GM12878 (cell line): ENCODE measurements at regions not wholly inside any gene's neighbourhood (a gene's known extent, or its start where the extent isn't known, plus 50 kb on each side); places are given as distances from the start of the nearest gene placed in this dataset.

Experiments
- CHD2 ChIP-seq: IDR thresholded peaks from 2 replicates; pipeline ENCODE4 v1.6.1; 2011; ENCODE audit warnings: low read depth, low read length, improper control_type of control experiment, borderline replicate concordance
- IKZF1 ChIP-seq: fragments of 450-650 bp; conservative IDR thresholded peaks from 2 replicates; pipeline ENCODE4 v1.6.1; 2017; ENCODE audit warnings: antibody characterized with exemption, mild to moderate bottlenecking
- SMAD1 ChIP-seq: fragments of 450-650 bp; IDR thresholded peaks from 2 replicates; pipeline ENCODE4 v1.6.1; 2018; ENCODE audit warnings: mild to moderate bottlenecking, low read depth; ENCODE audit not compliant: partially characterized antibody
- TF ChIP-seq, protein P1 (sequence below): fragments of 450-650 bp; IDR thresholded peaks from 2 replicates; pipeline ENCODE4 v1.6.1; 2017; ENCODE audit warnings: mild to moderate bottlenecking, moderate library complexity
- TF ChIP-seq, protein P2 (sequence below): IDR thresholded peaks from 2 replicates; pipeline ENCODE4 v1.6.1; 2012; ENCODE audit warnings: low read depth, low read length, improper control_type of control experiment
- TF ChIP-seq, protein P3 (sequence below): fragments of 450-650 bp; IDR thresholded peaks from 2 replicates; pipeline ENCODE4 v1.6.1; 2017; ENCODE audit warnings: mild to moderate bottlenecking, low read depth, inconsistent platforms; ENCODE audit not compliant: poor library complexity, severe bottlenecking

DNA sequence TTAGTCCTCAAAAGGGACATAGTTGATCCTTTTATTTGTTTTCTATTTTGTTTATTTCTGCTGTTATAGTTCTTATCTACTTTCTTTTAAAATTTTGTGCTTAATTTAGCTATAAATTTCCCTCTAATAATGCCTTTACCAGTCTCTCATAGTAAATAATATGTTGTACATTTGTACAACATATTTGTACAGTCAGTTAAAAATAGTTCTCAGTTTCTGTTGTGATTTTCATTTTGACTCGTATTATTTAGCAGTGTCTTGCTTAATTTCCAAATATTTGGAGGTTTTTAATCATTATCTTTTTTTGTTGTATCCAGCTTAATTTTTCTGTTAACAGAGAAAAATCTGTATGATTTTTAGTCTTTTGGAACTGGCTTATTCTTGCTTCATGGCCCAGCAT lies 443.6 kb upstream of the TRIB2 start (continued):
- TF ChIP-seq, protein P1, sequence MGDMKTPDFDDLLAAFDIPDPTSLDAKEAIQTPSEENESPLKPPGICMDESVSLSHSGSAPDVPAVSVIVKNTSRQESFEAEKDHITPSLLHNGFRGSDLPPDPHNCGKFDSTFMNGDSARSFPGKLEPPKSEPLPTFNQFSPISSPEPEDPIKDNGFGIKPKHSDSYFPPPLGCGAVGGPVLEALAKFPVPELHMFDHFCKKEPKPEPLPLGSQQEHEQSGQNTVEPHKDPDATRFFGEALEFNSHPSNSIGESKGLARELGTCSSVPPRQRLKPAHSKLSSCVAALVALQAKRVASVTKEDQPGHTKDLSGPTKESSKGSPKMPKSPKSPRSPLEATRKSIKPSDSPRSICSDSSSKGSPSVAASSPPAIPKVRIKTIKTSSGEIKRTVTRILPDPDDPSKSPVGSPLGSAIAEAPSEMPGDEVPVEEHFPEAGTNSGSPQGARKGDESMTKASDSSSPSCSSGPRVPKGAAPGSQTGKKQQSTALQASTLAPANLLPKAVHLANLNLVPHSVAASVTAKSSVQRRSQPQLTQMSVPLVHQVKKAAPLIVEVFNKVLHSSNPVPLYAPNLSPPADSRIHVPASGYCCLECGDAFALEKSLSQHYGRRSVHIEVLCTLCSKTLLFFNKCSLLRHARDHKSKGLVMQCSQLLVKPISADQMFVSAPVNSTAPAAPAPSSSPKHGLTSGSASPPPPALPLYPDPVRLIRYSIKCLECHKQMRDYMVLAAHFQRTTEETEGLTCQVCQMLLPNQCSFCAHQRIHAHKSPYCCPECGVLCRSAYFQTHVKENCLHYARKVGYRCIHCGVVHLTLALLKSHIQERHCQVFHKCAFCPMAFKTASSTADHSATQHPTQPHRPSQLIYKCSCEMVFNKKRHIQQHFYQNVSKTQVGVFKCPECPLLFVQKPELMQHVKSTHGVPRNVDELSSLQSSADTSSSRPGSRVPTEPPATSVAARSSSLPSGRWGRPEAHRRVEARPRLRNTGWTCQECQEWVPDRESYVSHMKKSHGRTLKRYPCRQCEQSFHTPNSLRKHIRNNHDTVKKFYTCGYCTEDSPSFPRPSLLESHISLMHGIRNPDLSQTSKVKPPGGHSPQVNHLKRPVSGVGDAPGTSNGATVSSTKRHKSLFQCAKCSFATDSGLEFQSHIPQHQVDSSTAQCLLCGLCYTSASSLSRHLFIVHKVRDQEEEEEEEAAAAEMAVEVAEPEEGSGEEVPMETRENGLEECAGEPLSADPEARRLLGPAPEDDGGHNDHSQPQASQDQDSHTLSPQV, result no peak
- TF ChIP-seq SMAD1, result no peak
- no peak for TF ChIP-seq CHD2
- TF ChIP-seq, protein P2, sequence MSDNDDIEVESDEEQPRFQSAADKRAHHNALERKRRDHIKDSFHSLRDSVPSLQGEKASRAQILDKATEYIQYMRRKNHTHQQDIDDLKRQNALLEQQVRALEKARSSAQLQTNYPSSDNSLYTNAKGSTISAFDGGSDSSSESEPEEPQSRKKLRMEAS, result no peak
- no peak for TF ChIP-seq IKZF1
- TF ChIP-seq, protein P3, sequence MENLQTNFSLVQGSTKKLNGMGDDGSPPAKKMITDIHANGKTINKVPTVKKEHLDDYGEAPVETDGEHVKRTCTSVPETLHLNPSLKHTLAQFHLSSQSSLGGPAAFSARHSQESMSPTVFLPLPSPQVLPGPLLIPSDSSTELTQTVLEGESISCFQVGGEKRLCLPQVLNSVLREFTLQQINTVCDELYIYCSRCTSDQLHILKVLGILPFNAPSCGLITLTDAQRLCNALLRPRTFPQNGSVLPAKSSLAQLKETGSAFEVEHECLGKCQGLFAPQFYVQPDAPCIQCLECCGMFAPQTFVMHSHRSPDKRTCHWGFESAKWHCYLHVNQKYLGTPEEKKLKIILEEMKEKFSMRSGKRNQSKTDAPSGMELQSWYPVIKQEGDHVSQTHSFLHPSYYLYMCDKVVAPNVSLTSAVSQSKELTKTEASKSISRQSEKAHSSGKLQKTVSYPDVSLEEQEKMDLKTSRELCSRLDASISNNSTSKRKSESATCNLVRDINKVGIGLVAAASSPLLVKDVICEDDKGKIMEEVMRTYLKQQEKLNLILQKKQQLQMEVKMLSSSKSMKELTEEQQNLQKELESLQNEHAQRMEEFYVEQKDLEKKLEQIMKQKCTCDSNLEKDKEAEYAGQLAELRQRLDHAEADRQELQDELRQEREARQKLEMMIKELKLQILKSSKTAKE, result no peak
- TF ChIP-seq, all 136 proteins: peak for 7
